ENCODE measurements at regions not wholly inside any gene's neighbourhood (a gene's known extent, or its start where the extent isn't known, plus 50 kb on each side); places are given as distances from the start of the nearest gene placed in this dataset.

GRCh38 chr18:78671551-78671950 is 308.1 kb upstream of the SALL3 start:
- TF ChIP-seq POLR2AphosphoS5 (IDR thresholded peaks at IDR 0.05), result no peak
- TF ChIP-seq CTCF (IDR thresholded peaks at IDR 0.05), result no peak
